Pancreas (tissue), 10 donors: ENCODE measurements at regions not wholly inside any gene's neighbourhood (a gene's known extent, or its start where the extent isn't known, plus 50 kb on each side); places are given as distances from the start of the nearest gene placed in this dataset.
"Not testable (repeated sequence)": the region's sequence is repeated elsewhere in the genome, so short reads cannot be mapped to it uniquely, and the experiment has no call there.

Source experiments
- ATAC-seq, 4 donors: fragments of 200-7000 bp; cut with Tn5 transposase; one replicate each; pipeline versions ENCODE4 v1.8.0 to v1.9.1; 2020; ENCODE audit warnings: mild to moderate bottlenecking in 4 of 4, moderate library complexity in 4 of 4
- DNase-seq, 6 donors: peaks; one replicate each; pipeline ENCODE4 v3.0.0-alpha.2; 2020
- FAIRE-seq: peaks from 2 replicates; lab custom pipeline; 2012; peaks lifted over from hg19 to GRCh38; lab: Jason Lieb, UNC
- H3K27ac ChIP-seq, 4 donors: fragments of 200-600 bp; sonication (generic); 1 replicate in 3 of 4; 2 replicates in 1 of 4; pipeline versions ENCODE4 v1.5.0 to v1.8.0; 2020
- H3K27me3 ChIP-seq, 4 donors: fragments of 200-600 bp; one replicate each; pipeline ENCODE4 v1.8.0; 2021
- H3K36me3 ChIP-seq, 3 donors: fragments of 200-600 bp; sonication (generic) in 1 of 3; one replicate each; pipeline versions ENCODE4 v1.5.0 to v1.8.0; 2020 to 2021
- H3K4me1 ChIP-seq, 3 donors: fragments of 200-600 bp; one replicate each; pipeline ENCODE4 v1.8.0; 2021
- H3K4me3 ChIP-seq, 4 donors: fragments of 200-600 bp; sonication (generic) in 2 of 4; one replicate each; pipeline versions ENCODE4 v1.5.0 to v1.8.0; 2020 to 2021
- H3K9me3 ChIP-seq, 4 donors: fragments of 200-600 bp; one replicate each; pipeline ENCODE4 v1.8.0; 2021
- WGBS, 2 donors: extraction: QIAGEN DNeasy Blood & Tissue Kit; methylation state at CpG; one replicate each; pipeline ENCODE4 v1.1.7; 2013; 5-methylcytosine and 5-hydroxymethylcytosine counted together
- intact Hi-C, 3 donors: fragments of 100-400 bp; cut with DNase I; formaldehyde crosslinking; loops; one replicate each; pipeline versions ENCODE4 v1.11.1 to v1.14.2; 2022
- TF ChIP-seq, protein P1 (sequence below), 4 donors: fragments of 200-600 bp; sonication (generic) in 3 of 4; IDR thresholded peaks; one replicate each; pipeline versions ENCODE4 v1.5.0 to v1.8.0; 2021; ENCODE audit warnings: antibody characterized with exemption in 4 of 4
- donor health status: healthy with polysubstance abuse.
- donor health status: DM: no; HTN: no; CAD: no; lungs with moderate emphysema.
- donor health status: DM: no; HTN: no; CAD: no.
- donor health status: control.
- donor health status: control.
- donor health status: Bipolar disorder and iron deficiency.
- donor health status: DM: yes; HTN: yes; CAD: no.
- donor health status: DM: no; HTN: no; CAD: no.
- donor health status: DM: no; HTN: no; CAD: no.
- donor health status: DM: yes; HTN: yes; CAD: no.

- DNase-seq (no peak), ATAC-seq (no peak), FAIRE-seq (no peak)
- Histone ChIP-seq H3K9me3 (no peaks in the 10 kb centered on the region), H3K4me3 (no peak overlapping the region), H3K36me3 (no peaks in the 10 kb centered on the region), H3K27ac (no peak overlapping the region), H3K4me1 (no peaks in the 10 kb centered on the region), H3K27me3 (no peaks in the 10 kb centered on the region)
- intact Hi-C loops, result loop anchor here in 2 of 3 donors (10.0 kb wide), 2 partner anchors 158 to 168 kb away; no protein-coding TSS in a partner anchor
- WGBS, 2 donors, result 64 to 79% methylated on average over 7 of the region's 7 CpGs
- TF ChIP-seq, protein P1, sequence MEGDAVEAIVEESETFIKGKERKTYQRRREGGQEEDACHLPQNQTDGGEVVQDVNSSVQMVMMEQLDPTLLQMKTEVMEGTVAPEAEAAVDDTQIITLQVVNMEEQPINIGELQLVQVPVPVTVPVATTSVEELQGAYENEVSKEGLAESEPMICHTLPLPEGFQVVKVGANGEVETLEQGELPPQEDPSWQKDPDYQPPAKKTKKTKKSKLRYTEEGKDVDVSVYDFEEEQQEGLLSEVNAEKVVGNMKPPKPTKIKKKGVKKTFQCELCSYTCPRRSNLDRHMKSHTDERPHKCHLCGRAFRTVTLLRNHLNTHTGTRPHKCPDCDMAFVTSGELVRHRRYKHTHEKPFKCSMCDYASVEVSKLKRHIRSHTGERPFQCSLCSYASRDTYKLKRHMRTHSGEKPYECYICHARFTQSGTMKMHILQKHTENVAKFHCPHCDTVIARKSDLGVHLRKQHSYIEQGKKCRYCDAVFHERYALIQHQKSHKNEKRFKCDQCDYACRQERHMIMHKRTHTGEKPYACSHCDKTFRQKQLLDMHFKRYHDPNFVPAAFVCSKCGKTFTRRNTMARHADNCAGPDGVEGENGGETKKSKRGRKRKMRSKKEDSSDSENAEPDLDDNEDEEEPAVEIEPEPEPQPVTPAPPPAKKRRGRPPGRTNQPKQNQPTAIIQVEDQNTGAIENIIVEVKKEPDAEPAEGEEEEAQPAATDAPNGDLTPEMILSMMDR (IDR thresholded peaks at IDR 0.05), result no peak
These were observed 580.4 kb downstream of the UQCRFS1 start for GRCh38 chr19:28632371-28633080.

DNA sequence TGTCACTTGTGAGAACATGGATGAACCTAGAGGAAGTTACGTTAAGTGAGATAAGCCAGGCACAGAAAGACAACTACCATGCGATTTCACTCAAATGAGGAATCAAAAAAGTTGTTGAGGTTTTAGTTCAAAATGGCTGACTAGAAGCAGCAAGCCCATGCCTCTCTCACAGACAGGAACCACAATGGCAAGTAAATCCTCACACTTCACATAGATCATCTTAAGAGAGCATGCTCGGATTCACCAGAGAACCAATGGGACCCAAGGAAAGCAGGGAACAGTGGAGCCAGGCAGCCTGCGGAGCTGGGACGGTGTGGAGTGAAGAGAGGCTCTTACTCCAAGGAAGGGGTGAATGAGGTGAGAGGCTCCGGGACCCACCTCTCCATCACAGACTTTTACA is 581.0 kb downstream of the UQCRFS1 start:
- Histone ChIP-seq H3K4me3 (no peak overlapping the region), H3K36me3 (no peaks in the 10 kb centered on the region), H3K9me3 (no peaks in the 10 kb centered on the region), H3K27me3 (no peaks in the 10 kb centered on the region), H3K4me1 (no peaks in the 10 kb centered on the region), H3K27ac (no peak overlapping the region)
- ATAC-seq, result no peak
- FAIRE-seq, result no peak
- 74 to 80% methylated on average over 6 of the region's 6 CpGs for WGBS, 2 donors
- no peak for DNase-seq
- TF ChIP-seq, protein P1 (IDR thresholded peaks at IDR 0.05), result no peak
- intact Hi-C loops, result loop anchor here in 2 of 3 donors (10.0 kb wide), 2 partner anchors 157 to 167 kb away; no protein-coding TSS in a partner anchor

DNA sequence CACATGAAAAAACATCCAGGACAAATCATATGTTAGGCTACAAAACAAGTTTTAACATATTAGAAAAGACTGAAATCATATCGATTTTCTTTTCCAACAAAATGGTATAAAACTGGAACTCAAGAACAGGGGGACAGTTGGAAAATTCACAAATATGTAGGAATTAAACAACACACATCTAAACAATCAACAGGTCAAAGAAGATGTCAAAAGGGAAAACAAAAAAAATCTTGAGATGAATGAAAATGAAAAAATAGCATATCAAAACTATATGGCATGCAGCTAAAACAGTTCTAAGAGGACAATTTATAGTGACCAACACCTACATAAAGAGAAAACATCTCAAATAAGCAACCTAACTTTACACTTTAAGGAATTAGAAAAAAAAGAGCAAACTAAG is 585.3 kb downstream of the UQCRFS1 start:
- FAIRE-seq, result no peak
- H3K9me3 ChIP-seq, result no peaks in the 10 kb centered on the region
- no peaks in the 10 kb centered on the region for H3K4me1 ChIP-seq
- 77 to 87% methylated on average over 1 of the region's 1 CpG for WGBS, 2 donors
- H3K27ac ChIP-seq, result no peak overlapping the region
- H3K4me3 ChIP-seq, result no peak overlapping the region
- H3K36me3 ChIP-seq, result no peaks in the 10 kb centered on the region
- intact Hi-C loops, result no loop called here
- TF ChIP-seq, protein P1 (IDR thresholded peaks at IDR 0.05), result no peak
- DNase-seq, result no peak
- H3K27me3 ChIP-seq, result no peaks in the 10 kb centered on the region
- ATAC-seq, result no peak

GRCh38 chr19:28626407-28626806 is 586.5 kb downstream of the UQCRFS1 start:
- H3K36me3 ChIP-seq, H3K27me3 ChIP-seq, FAIRE-seq, H3K4me3 ChIP-seq, ATAC-seq, H3K9me3 ChIP-seq, DNase-seq, H3K4me1 ChIP-seq, H3K27ac ChIP-seq, intact Hi-C loops: not testable (repeated sequence)
- 78 to 92% methylated on average over 2 of the region's 2 CpGs for WGBS, 2 donors

- H3K27me3 ChIP-seq, result no peaks in the 10 kb centered on the region
- intact Hi-C loops, result no loop called here
- H3K36me3 ChIP-seq, result no peaks in the 10 kb centered on the region
- H3K9me3 ChIP-seq, result no peaks in the 10 kb centered on the region
- no peaks in the 10 kb centered on the region for H3K4me1 ChIP-seq
- H3K27ac ChIP-seq, result no peak overlapping the region
- no peak for DNase-seq
- 65 to 69% methylated on average over 5 of the region's 5 CpGs for WGBS, 2 donors
- FAIRE-seq, result no peak
- no peak for ATAC-seq
- no peak overlapping the region for H3K4me3 ChIP-seq
- TF ChIP-seq, protein P1 (IDR thresholded peaks at IDR 0.05), result no peak
These were observed 593.0 kb downstream of the UQCRFS1 start for GRCh38 chr19:28619816-28620429.
